HG03039 (cell line): ENCODE measurements at regions not wholly inside any gene's neighbourhood (a gene's known extent, or its start where the extent isn't known, plus 50 kb on each side); places are given as distances from the start of the nearest gene placed in this dataset.
"Not testable (repeated sequence)": the region's sequence is repeated elsewhere in the genome, so short reads cannot be mapped to it uniquely, and the experiment has no call there.

Experiments
- ATAC-seq: cut with Tn5 transposase; IDR thresholded peaks from one replicate; pipeline ENCODE4 v1.9.1; 2021; ENCODE audit warnings: mild to moderate bottlenecking, moderate library complexity; ENCODE audit not compliant: unreplicated experiment

DNA sequence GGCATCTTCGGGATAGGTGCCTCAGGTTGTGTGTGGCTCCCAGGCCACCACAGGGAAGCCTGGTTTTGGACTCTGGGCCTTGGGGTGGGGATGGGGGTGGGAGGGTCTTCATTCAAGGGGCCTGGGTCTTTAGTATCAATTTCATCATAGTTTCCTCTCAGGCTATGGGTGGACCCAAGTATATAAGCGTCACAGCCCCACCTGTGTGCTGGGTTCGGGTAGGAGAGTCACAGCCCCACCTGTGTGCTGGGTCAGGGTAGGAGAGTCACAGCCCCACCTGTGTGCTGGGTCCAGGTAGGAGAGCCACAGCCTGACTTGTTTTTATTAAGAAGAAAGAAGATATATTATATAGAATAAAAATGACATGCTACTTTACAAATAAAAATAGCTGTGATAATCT lies 422.1 kb downstream of the BRD1 start:
- no peak for ATAC-seq

DNA sequence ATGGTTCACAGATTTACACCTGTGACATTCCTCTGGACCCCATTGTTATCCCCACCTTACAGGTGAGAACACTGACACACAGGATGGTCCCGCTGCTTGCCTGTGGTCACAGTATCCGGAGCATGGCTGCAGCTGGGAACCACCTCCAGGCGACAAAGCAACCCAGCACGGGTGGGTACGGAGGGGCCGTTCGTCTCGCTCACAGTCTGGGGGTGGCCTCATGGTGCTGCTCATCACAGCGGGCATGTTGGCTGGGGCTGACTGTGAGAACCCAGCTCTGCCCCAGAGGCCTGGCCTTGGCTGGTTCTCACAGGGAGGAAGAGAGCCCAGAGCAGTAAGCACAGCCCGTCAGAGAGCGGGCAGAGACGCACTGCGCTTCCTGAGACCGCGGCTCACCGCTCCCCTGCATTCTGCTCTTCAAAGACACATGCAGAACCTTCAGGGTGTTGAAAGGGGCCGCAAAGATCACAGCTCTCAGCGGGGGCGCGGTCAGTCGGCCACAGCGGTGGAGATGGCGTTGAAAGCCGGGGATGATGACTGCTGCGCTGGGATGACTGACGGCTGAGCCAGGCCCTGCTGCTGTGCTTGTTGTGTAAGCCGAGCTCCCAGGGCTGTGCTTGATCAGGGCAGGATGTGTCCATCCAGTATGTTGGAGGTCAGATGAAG lies 423.0 kb downstream of the BRD1 start:
- no peak for ATAC-seq

DNA sequence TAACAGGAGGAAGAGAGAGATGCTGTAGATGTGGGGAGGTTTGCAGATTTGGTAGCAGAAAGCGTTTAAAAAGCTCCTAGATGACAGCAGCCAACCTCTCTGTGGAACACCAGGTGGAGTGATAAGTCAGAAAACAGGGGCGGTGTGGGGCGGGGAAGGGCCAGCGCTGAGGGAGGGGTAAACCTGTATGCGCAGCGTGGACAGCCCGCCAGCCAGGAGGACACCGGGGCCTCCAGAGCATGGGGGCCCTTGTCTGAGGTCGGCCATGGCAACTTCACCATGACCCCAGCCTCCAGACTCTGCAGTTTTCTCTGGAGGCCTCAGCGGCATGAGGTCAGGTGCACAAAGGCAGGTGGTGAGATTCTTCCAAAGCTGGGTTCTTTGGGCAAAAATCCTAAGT lies 423.7 kb downstream of the BRD1 start:
- no peak for ATAC-seq

DNA sequence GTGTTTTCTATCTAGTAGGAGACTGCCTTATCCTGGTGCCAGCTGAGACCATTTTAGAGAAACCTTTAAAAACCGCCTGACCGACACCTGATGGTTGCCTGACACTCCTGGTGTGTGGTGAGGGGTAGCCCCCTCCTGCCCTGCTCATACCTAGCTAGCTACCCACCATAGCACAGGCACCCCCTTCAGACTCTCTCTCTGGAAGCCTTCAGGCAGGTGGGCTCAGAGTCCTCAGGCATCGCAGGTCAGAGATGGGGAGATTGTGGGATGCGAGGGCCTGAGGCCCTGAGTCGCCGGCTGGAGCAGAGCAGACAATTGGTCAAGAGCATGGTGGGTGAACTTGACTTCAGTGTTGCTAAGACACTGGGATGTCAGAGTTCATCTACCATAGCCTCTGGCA lies 424.6 kb downstream of the BRD1 start:
- no peak for ATAC-seq

DNA sequence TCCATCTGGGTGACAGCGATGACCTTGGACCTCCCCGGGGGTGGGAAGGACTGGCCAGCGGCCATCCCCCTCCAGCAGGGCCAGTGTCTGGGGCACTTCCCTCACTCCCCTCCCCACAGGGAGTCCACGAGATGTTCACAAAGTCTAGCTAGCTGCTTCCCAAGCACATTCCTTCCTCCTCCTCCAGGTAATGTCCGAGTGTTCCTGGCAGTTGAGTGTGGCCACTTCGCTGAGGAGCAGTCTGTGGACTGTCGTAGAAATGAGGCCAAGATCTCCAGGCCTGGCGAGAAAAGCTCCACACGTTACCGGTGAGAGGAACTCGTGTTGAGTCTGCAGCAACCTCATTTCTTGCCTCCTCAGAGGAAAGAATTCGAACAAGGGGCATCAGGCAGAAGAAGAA lies 425.5 kb downstream of the BRD1 start:
- no peak for ATAC-seq

DNA sequence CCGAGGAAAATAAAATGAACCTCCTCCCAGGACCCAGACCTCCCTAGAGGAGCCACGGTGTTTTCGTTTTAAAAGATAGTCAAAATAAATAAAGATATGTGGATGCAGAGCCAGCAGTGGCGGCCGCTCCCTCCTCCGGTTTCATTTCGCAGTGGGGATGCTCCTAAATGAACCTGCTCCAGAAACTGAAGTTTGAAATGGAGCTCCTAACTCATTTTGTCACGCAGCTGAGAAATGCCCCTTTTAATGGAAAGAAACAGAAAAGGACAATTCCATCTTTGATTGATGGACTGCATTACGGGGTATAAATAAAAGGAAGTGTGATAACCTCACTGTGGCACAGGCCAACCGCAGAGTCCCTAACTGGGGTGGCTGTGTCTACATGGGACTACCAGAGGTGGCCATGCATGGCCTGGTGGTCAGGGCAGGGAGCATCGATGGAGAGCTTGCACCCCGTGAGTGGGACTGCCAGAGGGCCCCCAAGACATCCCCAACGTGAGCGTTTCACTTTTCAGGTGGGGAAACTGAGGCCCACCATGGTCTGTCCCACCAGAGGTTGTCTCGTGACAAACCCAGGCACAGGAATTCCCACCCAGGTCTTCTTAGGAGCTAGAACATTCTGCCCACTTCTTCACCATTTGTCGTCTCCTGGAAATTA lies 426.6 kb downstream of the BRD1 start:
- ATAC-seq = no peak

DNA sequence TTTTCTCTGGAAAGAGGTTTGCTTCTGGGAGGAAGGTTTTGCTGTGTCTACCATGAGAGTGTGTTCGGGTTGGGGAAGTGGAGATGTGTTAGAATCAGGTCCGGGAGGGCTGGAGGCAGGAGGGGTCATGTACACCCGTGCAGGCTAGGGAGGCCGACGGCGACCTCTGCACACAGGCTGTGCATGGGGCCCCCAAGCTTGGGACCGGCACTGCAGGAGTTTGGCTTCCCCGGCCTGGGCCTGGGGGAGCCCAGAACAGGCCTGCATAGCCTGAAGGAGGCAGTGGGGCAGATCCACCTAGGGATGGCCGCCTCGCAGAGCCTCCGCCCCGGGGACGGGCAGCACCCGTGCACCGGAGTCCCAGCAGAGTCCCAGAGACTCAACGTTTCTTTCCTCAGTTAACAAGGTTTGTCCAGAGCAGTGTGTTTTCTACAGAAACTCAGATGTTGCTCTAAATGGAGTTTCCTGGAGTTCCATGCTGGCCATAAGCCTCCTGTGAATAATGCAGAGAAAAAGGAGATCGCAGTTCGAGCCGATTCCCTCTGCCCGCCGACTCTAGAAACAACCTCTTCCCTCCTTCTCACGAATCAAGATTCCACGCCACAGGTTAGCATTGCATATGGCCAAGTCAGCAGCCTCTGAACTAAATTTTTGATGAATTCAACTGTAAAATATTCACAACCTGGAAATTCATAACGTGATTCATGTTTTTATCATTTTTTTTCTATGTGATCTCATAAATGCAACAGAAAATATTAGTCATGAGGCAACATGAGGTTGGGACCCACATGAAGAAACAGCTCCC lies 427.3 kb downstream of the BRD1 start:
- no peak for ATAC-seq

DNA sequence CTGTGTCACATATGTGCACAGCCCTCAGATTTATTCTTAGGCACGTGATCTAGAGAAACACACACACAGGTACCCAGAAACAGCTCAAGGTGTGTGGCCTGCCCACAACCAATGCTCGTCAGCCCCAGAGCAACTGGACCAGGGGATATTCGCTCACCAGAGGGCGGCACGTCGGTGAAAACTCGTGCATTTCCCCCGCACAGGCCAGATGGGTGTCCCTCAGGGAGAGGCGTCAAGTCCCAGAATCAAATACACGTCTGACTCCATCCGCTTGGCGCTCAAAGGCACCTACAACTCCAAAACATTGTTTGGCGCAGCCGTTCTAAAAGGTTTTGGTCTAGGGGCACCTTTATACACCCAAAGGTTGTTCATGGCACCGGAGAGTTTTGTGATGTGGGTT lies 429.0 kb downstream of the BRD1 start:
- no peak for ATAC-seq

DNA sequence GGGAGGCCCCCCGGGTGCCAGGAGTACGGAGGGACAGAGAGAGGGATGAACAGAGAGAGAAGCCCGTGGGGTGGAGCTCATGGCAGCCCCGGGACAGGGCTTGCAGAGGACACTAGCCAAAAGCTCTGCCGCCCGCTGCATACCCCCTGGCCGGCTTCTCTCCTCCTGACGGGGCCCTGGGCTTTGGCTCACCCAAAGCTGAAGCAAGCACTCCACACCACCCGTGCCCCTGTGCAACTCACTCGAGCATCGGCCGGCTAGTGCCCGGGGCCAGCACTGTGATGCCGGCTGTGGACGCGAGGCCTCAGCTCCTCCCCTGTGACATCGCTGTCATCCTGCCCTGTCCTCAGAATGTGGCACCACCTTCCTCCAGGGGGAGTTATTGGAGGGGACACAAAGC lies 429.6 kb downstream of the BRD1 start:
- no peak for ATAC-seq

DNA sequence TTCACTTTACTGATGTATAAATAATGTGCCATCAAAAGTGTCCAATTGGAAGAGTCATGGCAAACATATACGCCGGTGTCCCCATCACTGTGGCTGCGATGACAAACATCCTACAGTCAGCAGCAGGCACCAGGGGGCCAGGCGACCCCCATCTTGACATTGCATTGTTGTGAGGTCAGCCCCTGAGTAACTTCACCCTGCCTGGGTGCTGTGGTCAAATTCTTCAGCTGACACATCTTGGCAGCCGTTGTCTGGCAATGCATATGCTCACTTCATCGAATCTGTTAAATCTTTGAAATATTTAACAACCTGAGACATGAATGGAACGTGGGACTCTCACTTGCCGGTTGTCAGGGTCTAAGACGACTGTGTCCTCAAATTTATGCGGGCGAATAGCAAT lies 430.9 kb downstream of the BRD1 start:
- ATAC-seq = no peak

DNA sequence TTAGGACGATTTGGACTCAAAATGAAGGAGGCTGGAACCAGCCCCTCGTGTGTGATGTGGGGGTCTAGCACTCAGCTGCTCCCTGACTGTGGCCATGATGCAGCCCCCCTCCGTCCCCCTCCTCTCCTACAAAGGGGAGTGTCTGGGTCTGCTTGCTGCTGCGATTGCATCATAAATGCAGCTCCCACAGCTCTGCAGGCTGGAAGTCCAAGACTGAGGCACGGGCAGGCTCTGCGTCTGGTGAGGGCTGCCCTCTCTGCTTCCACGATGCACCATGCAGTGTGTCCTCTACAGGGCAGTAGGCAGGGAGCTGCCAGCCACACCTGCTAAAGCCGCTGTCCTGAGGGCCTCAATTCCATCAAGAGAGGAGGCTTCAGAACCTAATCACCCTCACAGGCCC lies 432.1 kb downstream of the BRD1 start:
- no peak for ATAC-seq

DNA sequence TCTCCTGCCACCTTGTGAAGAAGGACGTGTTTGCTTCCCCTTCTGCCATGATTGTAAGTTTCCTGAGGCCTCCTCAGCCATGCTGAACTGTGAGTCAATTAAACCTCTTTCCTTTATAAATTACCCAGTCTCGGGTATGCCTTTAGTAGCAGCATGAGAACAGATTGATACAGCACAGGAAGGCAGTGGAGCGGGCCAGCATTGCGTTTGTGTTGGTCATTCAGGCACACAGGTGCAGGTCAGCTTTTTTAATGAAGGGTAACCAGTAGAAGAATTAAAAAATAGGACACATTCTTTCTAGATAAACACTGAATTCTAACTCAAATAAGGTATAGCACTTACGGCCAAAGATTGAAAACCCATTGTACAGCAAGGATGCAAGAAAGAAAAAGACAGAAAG lies 432.6 kb downstream of the BRD1 start:
- not testable (repeated sequence) for ATAC-seq

DNA sequence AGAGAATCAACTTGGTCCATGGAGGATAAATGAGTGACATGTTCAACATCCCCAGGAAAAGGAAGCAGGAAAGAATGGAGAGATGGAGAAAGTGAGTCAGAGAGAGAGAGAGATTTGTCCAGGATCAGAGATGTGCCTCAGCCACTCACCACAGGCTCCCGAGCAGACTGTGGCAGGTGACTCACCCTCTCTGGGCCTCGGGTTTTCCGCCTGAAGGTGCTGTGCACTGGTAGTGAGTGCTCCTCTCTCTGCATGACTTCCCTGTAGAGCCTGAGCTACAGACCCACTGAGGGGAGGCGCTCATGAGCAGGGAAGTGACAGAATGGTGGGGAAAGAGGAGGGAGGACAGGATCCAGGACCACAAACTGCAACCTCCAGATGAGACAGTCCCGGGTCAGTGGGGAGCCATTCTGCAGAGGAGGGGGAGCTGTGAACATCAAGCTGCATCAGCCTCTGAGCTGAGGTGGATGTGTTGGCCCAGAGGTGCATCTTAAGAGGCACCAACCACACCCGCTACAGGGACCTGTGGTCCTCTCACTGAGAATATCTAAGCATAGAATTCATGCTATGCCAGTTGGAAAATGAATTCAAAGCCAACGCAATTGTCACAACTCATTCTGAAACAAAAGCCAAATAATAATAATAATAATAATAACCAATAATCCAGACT lies 433.4 kb downstream of the BRD1 start:
- ATAC-seq = no peak

DNA sequence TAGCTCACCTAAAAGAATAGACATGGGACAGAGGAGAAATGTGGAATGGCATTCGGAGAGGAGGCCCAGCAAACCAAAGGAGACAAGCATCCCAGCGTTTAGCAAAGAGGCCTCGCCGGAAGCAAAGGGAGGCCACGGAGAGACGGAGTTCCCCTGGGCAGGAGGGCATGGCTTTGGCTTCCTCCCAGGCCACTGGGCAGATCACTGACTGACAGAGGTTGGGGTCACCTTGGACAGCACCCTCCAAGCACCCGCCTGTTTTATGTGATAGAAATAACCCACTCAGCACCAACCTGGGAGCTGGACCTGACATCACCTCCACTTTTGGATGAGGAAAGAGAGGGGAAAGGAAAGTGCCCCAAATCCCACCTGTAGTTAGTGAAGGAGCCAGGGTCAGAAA lies 434.1 kb downstream of the BRD1 start:
- ATAC-seq = no peak

DNA sequence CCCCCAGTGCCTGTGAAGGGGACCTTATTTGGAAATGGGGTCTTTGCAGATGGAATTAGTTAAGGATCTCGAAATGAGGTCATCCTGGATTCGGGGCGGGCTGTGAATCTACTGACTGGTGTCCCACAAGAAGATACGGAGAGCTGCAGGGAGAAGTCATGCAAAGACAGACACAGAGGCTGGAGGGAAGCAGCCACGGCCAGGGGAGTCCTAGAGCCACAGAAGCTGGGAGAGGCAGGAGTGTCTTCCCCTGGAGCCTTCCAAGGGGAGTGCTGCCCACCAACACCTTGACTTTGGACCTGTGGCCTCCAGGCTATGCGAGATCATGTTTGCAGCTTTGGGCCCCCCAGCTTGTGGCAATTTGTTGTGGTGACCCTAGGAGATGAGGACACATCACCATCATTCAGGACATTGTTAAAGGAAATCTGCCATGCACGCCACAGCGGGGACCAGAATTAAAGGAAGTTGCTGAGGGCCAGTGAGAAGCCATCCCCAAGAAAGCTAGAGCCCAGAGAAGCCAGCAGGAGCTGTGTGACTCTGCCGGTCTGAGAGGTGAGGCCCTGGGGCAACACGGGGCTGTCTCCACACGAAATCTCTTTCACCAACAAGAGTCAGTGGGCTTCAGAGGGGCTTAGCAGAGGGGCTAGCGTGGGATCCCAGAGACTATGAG lies 434.7 kb downstream of the BRD1 start:
- no peak for ATAC-seq

DNA sequence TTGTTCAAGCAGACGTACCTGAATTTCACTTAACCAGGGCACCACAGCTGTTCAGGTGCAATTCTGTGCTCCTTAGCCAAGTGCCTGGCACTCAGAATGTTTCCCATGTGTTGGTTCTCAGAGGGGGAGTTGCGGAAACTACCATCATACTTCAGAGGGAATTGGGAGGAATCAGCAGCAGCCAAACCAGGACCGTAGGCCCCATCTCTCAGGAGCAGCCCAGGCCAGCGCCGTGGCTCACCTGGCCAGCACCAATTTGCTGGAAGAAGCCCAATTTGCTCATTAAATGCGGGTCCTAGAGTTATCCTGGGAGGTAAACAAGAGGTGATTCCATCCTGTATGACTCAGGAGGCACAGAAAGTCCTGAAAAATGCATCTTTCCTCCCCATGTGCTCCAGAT lies 435.4 kb downstream of the BRD1 start:
- no peak for ATAC-seq

DNA sequence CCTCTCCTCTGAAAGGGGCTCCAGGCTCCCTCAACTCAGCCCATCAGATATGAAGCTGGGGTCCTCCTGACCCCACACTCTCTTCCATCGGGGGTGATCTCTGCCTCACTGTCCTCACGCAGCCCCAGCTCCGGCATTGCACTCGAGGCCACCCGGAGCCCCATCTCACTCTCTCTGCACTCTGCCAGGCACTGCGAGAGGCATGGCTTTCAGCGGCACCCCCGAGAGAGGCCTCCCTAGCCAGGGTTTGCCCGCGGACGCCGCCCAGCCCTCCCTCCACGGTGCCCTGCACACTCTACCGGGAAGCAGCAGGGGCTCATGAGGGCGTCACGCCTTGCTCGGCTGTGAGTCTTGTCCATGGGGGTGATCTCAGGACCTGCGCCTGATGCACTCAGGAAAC lies 436.2 kb downstream of the BRD1 start:
- ATAC-seq = no peak

DNA sequence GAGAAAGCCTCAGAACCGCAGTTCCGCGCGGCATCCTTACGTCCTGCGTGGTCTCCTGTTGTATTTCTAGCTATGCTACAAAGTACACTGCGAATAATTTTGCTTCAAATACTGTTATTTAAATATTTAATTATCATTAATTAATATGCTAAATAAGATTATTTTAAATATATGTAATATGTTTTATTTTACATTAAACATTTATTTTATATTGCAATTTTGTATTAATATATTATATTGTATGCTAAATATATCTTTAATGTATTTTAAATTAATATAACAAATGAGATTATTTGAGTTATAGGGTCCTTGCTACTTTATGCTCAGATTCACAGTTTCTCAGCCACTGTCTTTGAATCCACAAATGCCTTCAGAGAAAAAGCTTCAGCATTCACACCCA lies 436.7 kb downstream of the BRD1 start:
- ATAC-seq = no peak

DNA sequence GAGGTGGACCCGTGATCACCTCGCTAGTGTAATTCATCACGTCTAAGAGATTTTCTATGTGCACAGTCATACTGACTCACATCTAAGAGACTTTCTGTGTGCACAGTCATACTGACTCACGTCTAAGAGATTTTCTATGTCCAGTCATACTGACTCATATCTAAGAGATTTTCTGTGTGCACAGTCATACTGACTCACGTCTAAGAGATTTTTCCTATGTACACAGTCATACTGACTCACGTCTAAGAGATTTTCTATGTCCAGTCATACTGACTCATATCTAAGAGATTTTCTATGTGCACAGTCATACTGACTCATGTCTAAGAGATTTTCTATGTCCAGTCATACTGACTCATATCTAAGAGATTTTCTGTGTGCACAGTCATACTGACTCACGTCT lies 443.8 kb downstream of the BRD1 start:
- ATAC-seq = not testable (repeated sequence)

DNA sequence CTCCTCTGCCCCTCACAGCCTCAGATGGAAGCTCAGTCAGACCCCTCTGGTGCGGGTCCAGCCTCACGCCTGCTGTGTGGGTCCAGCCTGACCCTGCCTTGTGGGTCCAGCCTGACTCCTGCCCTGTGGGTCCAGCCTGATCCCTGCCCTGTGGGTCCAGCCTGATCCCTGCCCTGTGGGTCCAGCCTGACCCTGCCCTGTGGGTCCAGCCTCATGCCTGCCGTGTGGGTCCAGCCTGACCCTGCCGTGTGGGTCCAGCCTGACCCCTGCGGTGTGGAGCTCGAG lies 445.3 kb downstream of the BRD1 start:
- no peak for ATAC-seq
